ENCODE measurements at regions not wholly inside any gene's neighbourhood (a gene's known extent, or its start where the extent isn't known, plus 50 kb on each side); places are given as distances from the start of the nearest gene placed in this dataset.

DNA sequence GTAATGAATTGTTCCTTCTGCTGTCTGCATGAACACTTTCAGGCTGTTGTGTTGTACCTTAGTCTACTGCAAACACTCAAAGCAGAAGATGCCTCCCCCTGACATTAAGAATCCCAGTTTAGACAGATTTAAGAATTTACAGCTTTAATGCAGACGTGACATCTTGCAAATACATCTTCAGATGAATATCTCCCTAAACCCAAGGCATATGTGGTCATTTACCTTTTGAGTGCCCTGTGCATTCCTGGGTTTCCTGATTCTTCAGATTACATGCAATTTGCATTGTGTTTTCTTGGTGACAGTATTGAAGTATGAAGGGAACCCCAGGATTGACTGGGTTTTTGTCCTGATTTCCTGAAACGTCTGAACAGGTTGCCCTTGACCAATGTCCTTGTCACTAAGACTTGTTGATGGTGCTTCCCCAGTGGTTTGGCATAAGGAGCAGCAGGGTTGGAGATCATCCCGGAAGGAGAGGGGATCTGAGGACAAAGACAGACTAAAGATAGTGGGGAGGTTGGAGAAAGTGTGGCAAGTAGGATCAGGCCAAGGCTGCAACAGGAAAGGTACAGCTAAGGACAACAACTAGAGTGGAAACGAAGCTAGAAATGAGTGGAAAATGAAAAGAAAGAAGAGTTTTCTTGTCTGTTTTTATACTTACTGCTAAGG, 123.8 kb upstream of the RHOBTB1 start:
- Histone ChIP-seq H3K4me2 (ENCODE audit: extremely low read depth, insufficient read depth, low read length) (no peak overlapping the region), H3K9me3 (ENCODE audit: control insufficient read depth, insufficient read depth, low read depth, low read length) (no peaks in the 10 kb centered on the region), H3K36me3 (ENCODE audit: control insufficient read depth, insufficient read depth, low read length) (no peaks in the 10 kb centered on the region), H3K4me3 (replicated peaks in 1 of 4; ENCODE audit: control extremely low read depth in 1 of 4, insufficient read depth in 1 of 4, low read depth in 3 of 4, low read length in 4 of 4) (no peak overlapping the region), H3K27ac (ENCODE audit: insufficient read depth, low read length) (no peak overlapping the region), H2AFZ (ENCODE audit: low read length) (no peak overlapping the region), H3K27me3 (ENCODE audit: control insufficient read depth, insufficient read depth, low read length) (no peaks in the 10 kb centered on the region), H4K20me1 (ENCODE audit: control insufficient read depth, extremely low read depth, insufficient read depth, low read length) (no peaks in the 10 kb centered on the region), H3K79me2 (ENCODE audit: control insufficient read depth, insufficient read depth, low read length) (no peaks in the 10 kb centered on the region), H3K9ac (ENCODE audit: insufficient read depth, low read length) (no peak overlapping the region), H3K4me1 (ENCODE audit: control insufficient read depth, extremely low read depth, insufficient read depth, low read length) (no peaks in the 10 kb centered on the region)
- DNase-seq (ENCODE audit: low read depth in 2 of 2) = no peak
- no peak for TF ChIP-seq EZH2 (IDR thresholded peaks at IDR 0.05; ENCODE audit: low read length, missing control alignments)
- TF ChIP-seq, protein P1, sequence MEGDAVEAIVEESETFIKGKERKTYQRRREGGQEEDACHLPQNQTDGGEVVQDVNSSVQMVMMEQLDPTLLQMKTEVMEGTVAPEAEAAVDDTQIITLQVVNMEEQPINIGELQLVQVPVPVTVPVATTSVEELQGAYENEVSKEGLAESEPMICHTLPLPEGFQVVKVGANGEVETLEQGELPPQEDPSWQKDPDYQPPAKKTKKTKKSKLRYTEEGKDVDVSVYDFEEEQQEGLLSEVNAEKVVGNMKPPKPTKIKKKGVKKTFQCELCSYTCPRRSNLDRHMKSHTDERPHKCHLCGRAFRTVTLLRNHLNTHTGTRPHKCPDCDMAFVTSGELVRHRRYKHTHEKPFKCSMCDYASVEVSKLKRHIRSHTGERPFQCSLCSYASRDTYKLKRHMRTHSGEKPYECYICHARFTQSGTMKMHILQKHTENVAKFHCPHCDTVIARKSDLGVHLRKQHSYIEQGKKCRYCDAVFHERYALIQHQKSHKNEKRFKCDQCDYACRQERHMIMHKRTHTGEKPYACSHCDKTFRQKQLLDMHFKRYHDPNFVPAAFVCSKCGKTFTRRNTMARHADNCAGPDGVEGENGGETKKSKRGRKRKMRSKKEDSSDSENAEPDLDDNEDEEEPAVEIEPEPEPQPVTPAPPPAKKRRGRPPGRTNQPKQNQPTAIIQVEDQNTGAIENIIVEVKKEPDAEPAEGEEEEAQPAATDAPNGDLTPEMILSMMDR (conservative IDR thresholded peaks at IDR 0.05 in 1 of 2, IDR thresholded peaks at IDR 0.05 in 1 of 2; ENCODE audit: low read depth in 1 of 2, low read length in 2 of 2) = no peak

DNA sequence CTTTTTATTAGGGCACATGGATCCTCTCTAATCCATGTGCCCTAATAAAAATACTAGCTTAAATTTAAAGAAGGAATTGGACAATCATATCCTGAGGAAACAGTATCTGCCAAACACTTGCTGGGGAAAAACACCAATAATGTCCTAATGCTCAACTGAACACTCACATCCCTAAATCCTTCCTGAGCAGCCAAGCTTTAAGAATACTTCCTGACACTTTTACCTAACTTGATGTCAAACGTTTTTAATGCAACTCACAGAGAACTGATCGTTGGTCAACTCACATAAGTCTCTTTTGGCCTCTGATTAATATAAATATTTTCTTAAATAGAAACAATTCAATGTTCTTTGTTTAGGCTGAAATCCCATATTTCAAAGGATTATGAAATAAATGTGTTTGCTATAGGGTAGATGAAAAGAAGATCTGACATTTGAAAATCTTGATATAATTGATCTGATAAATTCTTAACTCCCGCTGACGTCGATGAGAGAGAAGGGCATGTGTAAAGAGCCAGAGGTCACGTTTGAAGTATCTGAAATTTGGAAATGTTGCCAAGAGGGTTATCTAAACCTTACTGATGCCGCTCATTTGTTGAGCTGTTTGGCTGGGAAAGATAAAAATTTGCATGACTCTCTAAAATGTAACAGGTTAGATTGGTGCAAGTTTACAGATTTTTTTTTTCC, 122.8 kb upstream of the RHOBTB1 start:
- no peak for TF ChIP-seq EZH2 (IDR thresholded peaks at IDR 0.05; ENCODE audit: low read length, missing control alignments)
- TF ChIP-seq, protein P1 (conservative IDR thresholded peaks at IDR 0.05 in 1 of 2, IDR thresholded peaks at IDR 0.05 in 1 of 2; ENCODE audit: low read depth in 1 of 2, low read length in 2 of 2) = no peak
- Histone ChIP-seq H4K20me1 (ENCODE audit: control insufficient read depth, extremely low read depth, insufficient read depth, low read length) (no peaks in the 10 kb centered on the region), H3K4me1 (ENCODE audit: control insufficient read depth, extremely low read depth, insufficient read depth, low read length) (no peaks in the 10 kb centered on the region), H3K36me3 (ENCODE audit: control insufficient read depth, insufficient read depth, low read length) (no peaks in the 10 kb centered on the region), H3K9me3 (ENCODE audit: control insufficient read depth, insufficient read depth, low read depth, low read length) (no peaks in the 10 kb centered on the region), H2AFZ (ENCODE audit: low read length) (no peak overlapping the region), H3K4me2 (ENCODE audit: extremely low read depth, insufficient read depth, low read length) (no peak overlapping the region), H3K27me3 (ENCODE audit: control insufficient read depth, insufficient read depth, low read length) (no peaks in the 10 kb centered on the region), H3K4me3 (replicated peaks in 1 of 4; ENCODE audit: control extremely low read depth in 1 of 4, insufficient read depth in 1 of 4, low read depth in 3 of 4, low read length in 4 of 4) (no peak overlapping the region), H3K79me2 (ENCODE audit: control insufficient read depth, insufficient read depth, low read length) (no peaks in the 10 kb centered on the region), H3K9ac (ENCODE audit: insufficient read depth, low read length) (no peak overlapping the region), H3K27ac (ENCODE audit: insufficient read depth, low read length) (no peak overlapping the region)
- DNase-seq (ENCODE audit: low read depth in 2 of 2) = no peak

DNA sequence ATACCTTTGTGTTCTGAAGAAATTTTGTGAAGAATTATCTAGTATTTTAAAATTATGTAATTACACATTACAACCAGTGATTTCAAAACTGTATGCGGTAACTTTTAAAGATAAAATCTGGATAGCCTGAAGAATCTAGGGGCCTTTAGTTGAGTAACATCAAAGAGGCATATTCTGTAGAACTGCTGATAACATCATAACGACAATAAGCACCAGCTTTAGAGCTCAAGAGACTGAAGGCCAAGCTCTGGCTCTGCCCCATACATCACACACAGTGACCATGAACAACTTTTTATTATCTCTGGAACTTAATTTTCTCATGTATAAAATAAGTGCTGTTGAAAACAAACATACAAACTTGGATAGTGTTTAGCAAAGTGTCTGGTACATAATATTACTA, 121.1 kb upstream of the RHOBTB1 start:
- no peak overlapping the region for H3K27ac ChIP-seq (ENCODE audit: insufficient read depth, low read length)
- DNase-seq (ENCODE audit: low read depth in 2 of 2) = no peak
- H4K20me1 ChIP-seq (ENCODE audit: control insufficient read depth, extremely low read depth, insufficient read depth, low read length) = no peaks in the 10 kb centered on the region
- H3K27me3 ChIP-seq (ENCODE audit: control insufficient read depth, insufficient read depth, low read length) = no peaks in the 10 kb centered on the region
- no peak overlapping the region for H3K9ac ChIP-seq (ENCODE audit: insufficient read depth, low read length)
- H3K4me2 ChIP-seq (ENCODE audit: extremely low read depth, insufficient read depth, low read length) = no peak overlapping the region
- H3K79me2 ChIP-seq (ENCODE audit: control insufficient read depth, insufficient read depth, low read length) = no peaks in the 10 kb centered on the region
- H2AFZ ChIP-seq (ENCODE audit: low read length) = no peak overlapping the region
- TF ChIP-seq, protein P1 (conservative IDR thresholded peaks at IDR 0.05 in 1 of 2, IDR thresholded peaks at IDR 0.05 in 1 of 2; ENCODE audit: low read depth in 1 of 2, low read length in 2 of 2) = no peak
- no peak for TF ChIP-seq EZH2 (IDR thresholded peaks at IDR 0.05; ENCODE audit: low read length, missing control alignments)
- no peaks in the 10 kb centered on the region for H3K4me1 ChIP-seq (ENCODE audit: control insufficient read depth, extremely low read depth, insufficient read depth, low read length)
- no peak overlapping the region for H3K4me3 ChIP-seq (replicated peaks in 1 of 4; ENCODE audit: control extremely low read depth in 1 of 4, insufficient read depth in 1 of 4, low read depth in 3 of 4, low read length in 4 of 4)
- H3K9me3 ChIP-seq (ENCODE audit: control insufficient read depth, insufficient read depth, low read depth, low read length) = no peaks in the 10 kb centered on the region
- H3K36me3 ChIP-seq (ENCODE audit: control insufficient read depth, insufficient read depth, low read length) = no peaks in the 10 kb centered on the region

Measured in fibroblast of lung (primary cell).